ENCODE measurements at regions not wholly inside any gene's neighbourhood (a gene's known extent, or its start where the extent isn't known, plus 50 kb on each side); places are given as distances from the start of the nearest gene placed in this dataset.

- TF ChIP-seq CTCF (conservative IDR thresholded peaks at IDR 0.05; ENCODE audit: low read depth, low read length) (no peak), EZH2 (IDR thresholded peaks at IDR 0.05; ENCODE audit: borderline replicate concordance, low read depth, low read length, poor library complexity, severe bottlenecking) (no peak)
These were observed 947.0 kb upstream of the CDH2 start for GRCh38 chr18:29123706-29124530.

Measured in A673 (cell line).